Neural cell (in vitro differentiated cells): ENCODE measurements at regions not wholly inside any gene's neighbourhood (a gene's known extent, or its start where the extent isn't known, plus 50 kb on each side); places are given as distances from the start of the nearest gene placed in this dataset.

Experiments
- CTCF ChIP-seq: fragments of 450-650 bp; IDR thresholded peaks from 2 replicates; pipeline ENCODE4 v1.5.1; 2014; ENCODE audit warnings: antibody characterized with exemption, mild to moderate bottlenecking, moderate library complexity; ENCODE audit not compliant: poor library complexity, severe bottlenecking
- POLR2AphosphoS5 ChIP-seq: IDR thresholded peaks from 2 replicates; pipeline ENCODE4 v1.6.1; 2012
- TAF1 ChIP-seq: IDR thresholded peaks from 2 replicates; pipeline ENCODE4 v1.6.1; 2012; ENCODE audit warnings: low read depth

GRCh38 chr6:86459978-86460377 is 477.4 kb upstream of the HTR1E start:
- TF ChIP-seq CTCF: no peak
- no peak for TF ChIP-seq POLR2AphosphoS5
- TF ChIP-seq TAF1: no peak
